Natural killer cell treated with Interleukin-12 subunit alpha and Interleukin-12 subunit beta and Interleukin-15 and Interleukin-18, amount 100 ng/mL, for 72 hours (primary cell): ENCODE measurements at regions not wholly inside any gene's neighbourhood (a gene's known extent, or its start where the extent isn't known, plus 50 kb on each side); places are given as distances from the start of the nearest gene placed in this dataset.

Experiments
- ATAC-seq, 2 donors: fragments of 150-1000 bp; cut with Tn5 transposase in 1 of 2; sonication (Bioruptor Pico), chemical (Tn5 transposase) in 1 of 2; 2 replicates each; pipeline ENCODE4 v1.10.0; 2021
- DNase-seq: peaks from one replicate; pipeline ENCODE4 v3.0.0; 2022; ENCODE audit warnings: low spot score
- H3K27ac Mint-ChIP-seq, 2 donors: 1 replicate in 1 of 2; 2 replicates in 1 of 2; pipeline ENCODE4 v1.8.0; 2022; ENCODE audit warnings: mixed read lengths in 2 of 2, mild to moderate bottlenecking in 1 of 2, moderate library complexity in 1 of 2
- H3K27me3 Mint-ChIP-seq, 2 donors: 1 replicate in 1 of 2; 2 replicates in 1 of 2; pipeline ENCODE4 v1.8.0; 2022; ENCODE audit warnings: mixed read lengths in 2 of 2
- H3K36me3 Mint-ChIP-seq: one replicate; pipeline ENCODE4 v1.8.0; 2022; ENCODE audit warnings: mixed read lengths
- H3K4me1 Mint-ChIP-seq, 2 donors: 1 replicate in 1 of 2; 2 replicates in 1 of 2; pipeline ENCODE4 v1.8.0; 2022; ENCODE audit warnings: low read depth in 2 of 2, mixed read lengths in 2 of 2, mild to moderate bottlenecking in 1 of 2
- H3K4me3 Mint-ChIP-seq: one replicate; pipeline ENCODE4 v1.8.0; 2022; ENCODE audit warnings: mixed read lengths
- H3K9me3 Mint-ChIP-seq: 2 replicates; pipeline ENCODE4 v1.8.0; 2022; ENCODE audit warnings: mixed read lengths

GRCh38 chr21:27021801-27022200 is 54.9 kb upstream of the ADAMTS5 start:
- Mint-ChIP-seq H3K27me3 (no peaks in the 10 kb centered on the region), H3K4me3 (no peak overlapping the region), H3K27ac (no peak overlapping the region), H3K36me3 (no peaks in the 10 kb centered on the region), H3K4me1 (no peaks in the 10 kb centered on the region), H3K9me3 (peaks cover 13% of the 10 kb centered on the region)
- DNase-seq, result no peak
- no peak for ATAC-seq

GRCh38 chr21:27021046-27021445 is 54.2 kb upstream of the ADAMTS5 start:
- H3K36me3 Mint-ChIP-seq, result no peaks in the 10 kb centered on the region
- DNase-seq (no peak), ATAC-seq (no peak)
- H3K9me3 Mint-ChIP-seq, result peaks cover 12% of the 10 kb centered on the region
- no peaks in the 10 kb centered on the region for H3K4me1 Mint-ChIP-seq
- no peaks in the 10 kb centered on the region for H3K27me3 Mint-ChIP-seq
- no peak overlapping the region for H3K4me3 Mint-ChIP-seq
- H3K27ac Mint-ChIP-seq, result no peak overlapping the region

GRCh38 chr21:27017246-27017645 is 50.4 kb upstream of the ADAMTS5 start:
- DNase-seq (no peak), ATAC-seq (no peak)
- Mint-ChIP-seq H3K27ac (no peak overlapping the region), H3K27me3 (no peaks in the 10 kb centered on the region), H3K4me3 (no peak overlapping the region), H3K36me3 (no peaks in the 10 kb centered on the region), H3K9me3 (peaks cover 14% of the 10 kb centered on the region), H3K4me1 (no peaks in the 10 kb centered on the region)
